ENCODE measurements at regions not wholly inside any gene's neighbourhood (a gene's known extent, or its start where the extent isn't known, plus 50 kb on each side); places are given as distances from the start of the nearest gene placed in this dataset.

DNA sequence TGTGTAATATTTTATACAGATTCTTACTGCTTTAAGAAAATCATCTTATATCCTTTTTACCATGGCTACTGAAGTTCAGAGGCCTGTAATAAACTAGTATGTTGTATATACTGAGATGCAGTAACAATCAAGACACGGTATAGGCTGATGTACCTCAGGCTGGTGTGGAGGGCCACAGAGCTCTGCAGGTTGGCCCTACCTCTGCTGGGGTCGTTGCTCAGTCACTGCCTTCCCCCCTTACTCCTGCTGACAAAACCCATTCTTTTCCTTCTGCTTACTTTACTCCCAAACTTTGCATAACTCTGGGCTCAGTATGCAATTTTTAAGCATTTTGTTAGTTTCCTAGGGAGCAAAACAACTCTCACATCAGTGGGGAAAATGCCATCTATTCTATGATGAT is 200.1 kb upstream of the FOXP2 start:
- DNase-seq (ENCODE audit: low read depth) = no peak
- TF ChIP-seq, protein P1, sequence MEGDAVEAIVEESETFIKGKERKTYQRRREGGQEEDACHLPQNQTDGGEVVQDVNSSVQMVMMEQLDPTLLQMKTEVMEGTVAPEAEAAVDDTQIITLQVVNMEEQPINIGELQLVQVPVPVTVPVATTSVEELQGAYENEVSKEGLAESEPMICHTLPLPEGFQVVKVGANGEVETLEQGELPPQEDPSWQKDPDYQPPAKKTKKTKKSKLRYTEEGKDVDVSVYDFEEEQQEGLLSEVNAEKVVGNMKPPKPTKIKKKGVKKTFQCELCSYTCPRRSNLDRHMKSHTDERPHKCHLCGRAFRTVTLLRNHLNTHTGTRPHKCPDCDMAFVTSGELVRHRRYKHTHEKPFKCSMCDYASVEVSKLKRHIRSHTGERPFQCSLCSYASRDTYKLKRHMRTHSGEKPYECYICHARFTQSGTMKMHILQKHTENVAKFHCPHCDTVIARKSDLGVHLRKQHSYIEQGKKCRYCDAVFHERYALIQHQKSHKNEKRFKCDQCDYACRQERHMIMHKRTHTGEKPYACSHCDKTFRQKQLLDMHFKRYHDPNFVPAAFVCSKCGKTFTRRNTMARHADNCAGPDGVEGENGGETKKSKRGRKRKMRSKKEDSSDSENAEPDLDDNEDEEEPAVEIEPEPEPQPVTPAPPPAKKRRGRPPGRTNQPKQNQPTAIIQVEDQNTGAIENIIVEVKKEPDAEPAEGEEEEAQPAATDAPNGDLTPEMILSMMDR (IDR thresholded peaks at IDR 0.05; ENCODE audit: low read length, missing control alignments) = no peak
- H3K4me3 ChIP-seq (replicated peaks; ENCODE audit: low read depth, low read length) = no peak overlapping the region

DNA sequence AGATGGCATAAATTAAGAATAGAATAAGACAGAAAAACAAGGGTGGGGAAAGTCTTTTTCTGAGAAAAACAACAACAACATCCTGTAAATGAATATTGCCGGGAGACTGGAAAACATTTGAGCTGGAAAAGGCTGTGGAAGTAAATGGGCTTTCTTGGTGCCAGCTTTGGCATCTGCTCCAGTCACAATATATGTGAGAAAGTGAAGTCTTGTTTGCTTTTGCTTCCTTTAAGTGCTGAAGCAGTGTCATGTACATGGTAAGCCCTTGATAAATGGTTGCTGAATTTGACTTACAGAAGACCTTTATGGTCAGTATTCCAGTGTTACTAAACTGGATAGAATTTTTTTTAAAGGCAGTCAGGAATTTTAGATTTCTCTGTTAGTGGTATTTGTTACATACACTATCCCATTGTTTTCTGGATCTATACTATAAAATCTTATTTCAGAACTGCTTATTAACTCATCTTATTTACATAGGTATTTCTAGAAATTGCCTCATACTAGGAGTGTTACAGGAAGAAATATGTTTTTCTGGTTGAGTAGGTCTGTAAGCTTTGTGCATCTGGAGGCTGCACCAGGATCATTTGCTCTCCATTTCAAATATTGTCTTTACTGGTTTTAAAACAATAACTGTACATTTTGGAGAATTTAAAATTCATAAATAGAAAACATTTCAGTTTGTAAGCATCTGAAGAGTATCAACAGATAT is 201.7 kb upstream of the FOXP2 start:
- TF ChIP-seq, protein P1 (IDR thresholded peaks at IDR 0.05; ENCODE audit: low read length, missing control alignments) = no peak
- DNase-seq (ENCODE audit: low read depth) = no peak
- no peak overlapping the region for H3K4me3 ChIP-seq (replicated peaks; ENCODE audit: low read depth, low read length)

DNA sequence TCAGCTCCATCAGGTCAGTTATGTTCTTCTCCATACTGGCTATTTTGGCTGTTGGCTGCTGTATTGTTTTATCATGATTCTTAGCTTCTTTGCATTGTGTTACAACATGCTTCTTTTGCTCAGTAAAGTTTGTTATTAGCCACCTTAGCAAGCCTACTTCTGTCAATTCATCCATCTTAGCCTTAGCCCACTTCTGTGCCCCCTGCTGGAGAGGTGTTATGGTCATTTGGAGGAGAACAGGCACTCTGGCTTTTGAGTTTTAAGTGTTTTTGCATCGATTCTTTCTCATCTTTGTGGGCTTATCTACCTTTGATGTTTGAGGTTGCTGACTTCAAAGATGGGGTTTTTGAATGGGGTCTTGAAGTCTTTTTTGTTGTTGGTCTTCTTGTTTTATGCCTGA is 204.6 kb upstream of the FOXP2 start:
- H3K4me3 ChIP-seq (replicated peaks; ENCODE audit: low read depth, low read length) = no peak overlapping the region
- TF ChIP-seq, protein P1 (IDR thresholded peaks at IDR 0.05; ENCODE audit: low read length, missing control alignments) = no peak
- DNase-seq (ENCODE audit: low read depth) = peak; percentile 1

DNA sequence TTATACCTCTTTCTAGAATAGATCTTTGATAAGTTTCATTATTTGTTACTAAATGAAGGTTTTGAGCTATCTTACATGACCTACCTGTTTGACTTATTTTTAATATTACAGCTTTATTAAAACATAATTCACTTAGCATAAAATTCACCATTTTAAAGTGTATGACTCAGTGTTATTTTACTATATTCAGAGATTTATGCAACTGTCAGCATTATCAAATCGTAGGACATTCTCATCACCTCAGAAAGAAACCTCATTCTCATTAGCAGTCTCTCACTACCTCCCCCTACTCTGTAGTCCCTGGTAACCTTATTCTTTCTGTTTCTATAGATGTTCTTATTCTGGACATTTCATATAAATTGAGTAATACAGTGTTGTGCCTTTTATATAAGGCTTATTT is 207.9 kb upstream of the FOXP2 start:
- no peak overlapping the region for H3K4me3 ChIP-seq (replicated peaks; ENCODE audit: low read depth, low read length)
- TF ChIP-seq, protein P1 (IDR thresholded peaks at IDR 0.05; ENCODE audit: low read length, missing control alignments) = no peak
- no peak for DNase-seq (ENCODE audit: low read depth)

DNA sequence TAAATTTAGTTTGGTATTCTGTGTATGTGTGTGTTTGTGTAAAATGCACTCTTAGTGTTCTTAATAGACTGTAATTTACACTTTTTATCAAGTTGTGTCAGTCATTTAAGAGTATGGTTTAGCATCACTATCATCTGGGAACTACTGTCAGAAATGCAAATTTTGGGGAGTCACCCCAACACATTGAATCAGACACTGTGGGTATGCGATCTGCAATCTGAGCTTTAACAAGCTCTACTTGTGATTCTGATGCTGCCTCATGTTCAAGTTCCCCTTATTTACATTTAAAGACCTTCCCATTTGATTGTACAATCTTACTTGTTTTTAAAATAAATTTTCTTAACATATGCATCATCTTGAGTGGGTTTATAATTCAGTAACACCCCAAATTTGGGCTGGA is 218.1 kb upstream of the FOXP2 start:
- H3K4me3 ChIP-seq (replicated peaks; ENCODE audit: low read depth, low read length) = no peak overlapping the region
- no peak for DNase-seq (ENCODE audit: low read depth)
- TF ChIP-seq, protein P1 (IDR thresholded peaks at IDR 0.05; ENCODE audit: low read length, missing control alignments) = no peak

DNA sequence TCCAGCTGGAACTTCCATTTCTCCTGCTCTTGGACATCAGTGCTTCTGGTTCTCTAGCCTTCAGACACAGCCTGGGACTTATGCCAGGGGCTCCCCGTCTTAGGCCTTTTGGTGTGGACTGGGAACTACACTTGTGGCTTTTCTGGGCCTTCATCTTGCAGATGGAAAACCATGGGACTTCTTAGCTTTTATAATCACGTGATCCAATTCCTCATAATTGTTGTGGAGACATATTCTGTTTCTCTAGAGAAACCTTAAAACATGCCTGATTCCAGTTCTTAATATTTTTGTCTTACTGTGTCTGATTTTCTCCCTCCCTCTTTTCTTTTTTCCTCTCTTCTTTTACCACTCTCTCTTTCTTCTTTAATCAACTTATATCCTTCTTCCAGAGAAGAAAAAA is 224.2 kb upstream of the FOXP2 start:
- TF ChIP-seq, protein P1 (IDR thresholded peaks at IDR 0.05; ENCODE audit: low read length, missing control alignments) = no peak
- no peak for DNase-seq (ENCODE audit: low read depth)
- H3K4me3 ChIP-seq (replicated peaks; ENCODE audit: low read depth, low read length) = no peak overlapping the region

All from fibroblast of pulmonary artery (primary cell).